HepG2 (cell line): ENCODE measurements at regions not wholly inside any gene's neighbourhood (a gene's known extent, or its start where the extent isn't known, plus 50 kb on each side); places are given as distances from the start of the nearest gene placed in this dataset.

ENCODE experiments used
- ATAC-seq: fragments of 200-7000 bp; cut with Tn5 transposase; 3 replicates; pipeline ENCODE4 v1.9.1; 2020; ENCODE audit warnings: mild to moderate bottlenecking, moderate library complexity
- BruUV-seq: library from RNA; stranded (reverse); fragments of 400-500 nt; replicated peaks from 2 replicates; lab custom pipeline; 2021; lab: Mats Ljungman, UMichigan
- CTCF ChIA-PET: fragments of 300-600 bp; formaldehyde crosslinking; extraction: SDS; loops from one replicate; lab custom pipeline; 2021; ENCODE audit warnings: low total read pairs, inconsistent platforms, low intra/inter-chr PET ratio; lab: Yijun Ruan, JAX
- POLR2A ChIA-PET: fragments of 350-600 bp; sonication (Branson Sonifier 250); formaldehyde crosslinking; loops from one replicate; lab custom pipeline; 2020; ENCODE audit warnings: antibody characterized with exemption, inconsistent platforms; lab: Yijun Ruan, JAX
- DNase-seq: peaks from one replicate; pipeline ENCODE4 v3.0.0-alpha.2; 2015; ENCODE audit warnings: low spot score
- FAIRE-seq: peaks from 3 replicates; lab custom pipeline; 2011; peaks lifted over from hg19 to GRCh38; lab: Jason Lieb, UNC
- H2AFZ ChIP-seq: one replicate; pipeline ENCODE4 v1.6.1; 2011; ENCODE audit warnings: low read length, inconsistent platforms
- H3K27ac ChIP-seq: fragments of 300-600 bp; 3 replicates; pipeline ENCODE4 v1.8.0; 2011; ENCODE audit warnings: mixed run types, mild to moderate bottlenecking, mixed read lengths, low read length, inconsistent platforms; ENCODE audit not compliant: insufficient read depth; ENCODE audit errors: extremely low read length
- H3K27me3 ChIP-seq, 2 experiments: fragments of 200-600 bp in 1 of 2; 2 replicates in 1 of 2; 3 replicates in 1 of 2; pipeline versions ENCODE4 v1.6.0 to v1.8.0; 2011; ENCODE audit warnings: low read length in 2 of 2, mild to moderate bottlenecking in 2 of 2, moderate library complexity in 2 of 2, inconsistent platforms in 1 of 2; ENCODE audit not compliant: insufficient read depth in 2 of 2, control insufficient read depth in 1 of 2
- H3K36me3 ChIP-seq, 2 experiments: fragments of 200-600 bp in 1 of 2; replicated peaks in 1 of 2; 2 replicates in 1 of 2; 3 replicates in 1 of 2; pipeline versions ENCODE4 v1.5.1 to v1.8.0; 2011; ENCODE audit warnings: low read length in 2 of 2, inconsistent platforms in 1 of 2; ENCODE audit not compliant: insufficient read depth in 2 of 2, control insufficient read depth in 1 of 2
- H3K4me1 ChIP-seq: 2 replicates; pipeline ENCODE4 v1.5.1; 2012; ENCODE audit warnings: low read length, inconsistent platforms; ENCODE audit not compliant: insufficient read depth
- H3K4me2 ChIP-seq: 2 replicates; pipeline ENCODE4 v1.6.0; 2011; ENCODE audit warnings: low read depth, low read length, inconsistent platforms
- H3K4me3 ChIP-seq, 3 experiments: fragments of 200-600 bp in 1 of 3; sonication (generic), shearing (Covaris generic) in 1 of 3; replicated peaks in 1 of 3; 2 replicates each; pipeline ENCODE4 v1.5.1; 2011 to 2016; ENCODE audit warnings: low read length in 3 of 3, inconsistent platforms in 2 of 3, low read depth in 2 of 3, mild to moderate bottlenecking in 2 of 3, control low read depth in 1 of 3, mixed read lengths in 1 of 3; ENCODE audit not compliant: insufficient read depth in 1 of 3
- H3K79me2 ChIP-seq: one replicate; pipeline ENCODE4 v1.6.1; 2011; ENCODE audit warnings: low read length, inconsistent platforms; ENCODE audit not compliant: insufficient read depth
- H3K9ac ChIP-seq: 2 replicates; pipeline ENCODE4 v1.6.0; 2011; ENCODE audit warnings: mild to moderate bottlenecking, low read depth, low read length, inconsistent platforms; ENCODE audit not compliant: insufficient read depth
- H3K9me3 ChIP-seq: 2 replicates; pipeline ENCODE4 v1.5.1; 2012; ENCODE audit warnings: mild to moderate bottlenecking, low read length
- H4K20me1 ChIP-seq: 2 replicates; pipeline ENCODE4 v1.6.0; 2011; ENCODE audit warnings: inconsistent platforms, mild to moderate bottlenecking, low read length, moderate library complexity; ENCODE audit not compliant: insufficient read depth
- MED8 ChIP-seq: sonication (generic); formaldehyde crosslinking; IDR thresholded peaks from 2 replicates; pipeline ENCODE4 v1.8.1; 2023; ENCODE audit warnings: mild to moderate bottlenecking, missing genetic modification reagents; ENCODE audit not compliant: insufficient replicate concordance
- PHB2 ChIP-seq: fragments of 450-650 bp; IDR thresholded peaks from 2 replicates; pipeline ENCODE4 v1.6.1; 2018; ENCODE audit not compliant: partially characterized antibody
- POGZ ChIP-seq: sonication (generic); formaldehyde crosslinking; IDR thresholded peaks from 2 replicates; pipeline ENCODE4 v1.4.0; 2020; ENCODE audit warnings: mild to moderate bottlenecking, missing genetic modification reagents
- TCF7L2 ChIP-seq: IDR thresholded peaks from 2 replicates; pipeline ENCODE4 v1.6.1; 2011; ENCODE audit warnings: mild to moderate bottlenecking, low read depth, low read length, moderate library complexity
- ZUFSP ChIP-seq: sonication (generic); formaldehyde crosslinking; IDR thresholded peaks from 2 replicates; pipeline ENCODE4 v1.9.0; 2021; ENCODE audit warnings: missing genetic modification reagents, mild to moderate bottlenecking, borderline replicate concordance
- whole genome bisulfite sequencing: methylation state at CpG from one replicate; pipeline ENCODE4 v1.1.6; 2017; ENCODE audit warnings: low lambda C conversion rate; 5-methylcytosine and 5-hydroxymethylcytosine counted together
- in situ Hi-C: cut with HindIII; loops from 2 replicates; pipeline ENCODE4 v1.10.0; 2017; ENCODE audit warnings: low pct_unique_long_range_greater_than_20kb; ENCODE audit not compliant: extremely low pct_ligation_motif_present
- intact Hi-C: fragments of 100-400 bp; cut with micrococcal nuclease; formaldehyde crosslinking; loops from one replicate; pipeline ENCODE4 v1.10.0; 2022; ENCODE audit not compliant: unreplicated experiment
- TF ChIP-seq, protein P1 (sequence below): sonication (generic); formaldehyde crosslinking; conservative IDR thresholded peaks from 2 replicates; pipeline ENCODE4 v1.4.0; 2020; ENCODE audit warnings: mild to moderate bottlenecking, missing genetic modification reagents, moderate library complexity
- TF ChIP-seq, protein P2 (sequence below): sonication (generic); formaldehyde crosslinking; IDR thresholded peaks from 2 replicates; pipeline ENCODE4 v1.5.0; 2020; ENCODE audit warnings: mild to moderate bottlenecking, missing genetic modification reagents
- TF ChIP-seq, protein P3 (sequence below): sonication (generic); formaldehyde crosslinking; IDR thresholded peaks from 2 replicates; pipeline ENCODE4 v1.5.0; 2020; ENCODE audit warnings: missing genetic modification reagents, mild to moderate bottlenecking, borderline replicate concordance
- TF ChIP-seq, protein P4 (sequence below), 2 experiments: fragments of 450-650 bp in 1 of 2; sonication (generic) in 1 of 2; formaldehyde crosslinking; IDR thresholded peaks; 2 replicates each; pipeline versions ENCODE4 v1.5.0 to v1.8.0; 2020 to 2022; ENCODE audit warnings: mild to moderate bottlenecking in 1 of 2, missing genetic modification reagents in 1 of 2
- TF ChIP-seq, protein P5 (sequence below): sonication (generic); formaldehyde crosslinking; IDR thresholded peaks from 2 replicates; pipeline ENCODE4 v1.4.0; 2020; ENCODE audit warnings: mild to moderate bottlenecking, missing genetic modification reagents

DNA sequence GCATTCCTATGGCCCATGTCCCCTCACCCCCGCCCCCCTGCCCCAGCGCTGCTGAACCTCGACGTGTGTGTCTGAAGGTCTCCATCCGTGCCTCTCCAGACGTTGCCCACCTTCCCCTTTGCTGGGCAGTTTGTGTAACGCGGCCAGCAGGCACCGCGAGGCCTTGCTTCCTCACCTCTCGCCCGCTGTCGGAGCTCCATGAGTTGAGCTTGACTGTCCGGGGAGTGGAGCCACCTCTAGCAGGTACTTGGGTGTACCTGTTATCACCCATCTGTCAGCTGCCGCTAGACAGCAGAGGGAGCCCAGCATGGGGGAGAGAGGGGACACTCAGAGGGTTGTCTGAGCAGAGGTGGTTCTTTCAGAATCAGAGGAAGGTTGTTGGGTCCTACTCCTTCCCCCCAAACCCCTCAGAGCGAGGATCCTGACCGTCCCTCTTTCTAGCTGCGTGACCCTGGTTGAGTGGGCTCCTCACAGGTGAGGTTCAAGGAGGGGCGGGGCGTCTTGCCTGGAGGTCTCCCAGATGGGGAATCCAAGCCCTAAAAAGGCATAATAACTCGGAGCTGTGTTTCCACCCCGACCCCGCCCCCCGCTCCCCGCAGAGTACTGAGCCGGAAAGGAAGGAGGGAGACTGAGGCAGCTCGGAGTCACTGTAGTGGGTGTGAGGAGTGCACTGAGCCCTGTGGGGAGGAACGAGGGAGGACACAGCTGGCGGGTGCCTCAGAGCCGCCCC, 184.7 kb downstream of the C9orf50 start:
- no peak overlapping the region for H3K27ac ChIP-seq
- no peak overlapping the region for H3K9ac ChIP-seq
- no peak overlapping the region for H2AFZ ChIP-seq
- intact Hi-C loops, result no loop called here
- 41% methylated on average over 27 of the region's 30 CpGs for WGBS
- CTCF ChIA-PET, result no interaction called here
- peaks cover 20% of the 10 kb centered on the region for H3K4me1 ChIP-seq
- no peaks in the 10 kb centered on the region for H3K36me3 ChIP-seq
- POLR2A ChIA-PET, result no interaction called here
- BruUV-seq, result no TSS peak
- no peak for DNase-seq
- H4K20me1 ChIP-seq, result no peaks in the 10 kb centered on the region
- peaks cover 9 to 63% of the 10 kb centered on the region in 2 experiments; a peak in 4 of 5 replicates for H3K27me3 ChIP-seq
- no peaks in the 10 kb centered on the region for H3K9me3 ChIP-seq
- H3K79me2 ChIP-seq, result no peaks in the 10 kb centered on the region
- H3K4me3 ChIP-seq, result no peak overlapping the region
- no peak for ATAC-seq
- in situ Hi-C loops, result no loop called here
- FAIRE-seq, result no peak
- H3K4me2 ChIP-seq, result no peak overlapping the region
- no peak for TF ChIP-seq TCF7L2
- TF ChIP-seq, protein P1, sequence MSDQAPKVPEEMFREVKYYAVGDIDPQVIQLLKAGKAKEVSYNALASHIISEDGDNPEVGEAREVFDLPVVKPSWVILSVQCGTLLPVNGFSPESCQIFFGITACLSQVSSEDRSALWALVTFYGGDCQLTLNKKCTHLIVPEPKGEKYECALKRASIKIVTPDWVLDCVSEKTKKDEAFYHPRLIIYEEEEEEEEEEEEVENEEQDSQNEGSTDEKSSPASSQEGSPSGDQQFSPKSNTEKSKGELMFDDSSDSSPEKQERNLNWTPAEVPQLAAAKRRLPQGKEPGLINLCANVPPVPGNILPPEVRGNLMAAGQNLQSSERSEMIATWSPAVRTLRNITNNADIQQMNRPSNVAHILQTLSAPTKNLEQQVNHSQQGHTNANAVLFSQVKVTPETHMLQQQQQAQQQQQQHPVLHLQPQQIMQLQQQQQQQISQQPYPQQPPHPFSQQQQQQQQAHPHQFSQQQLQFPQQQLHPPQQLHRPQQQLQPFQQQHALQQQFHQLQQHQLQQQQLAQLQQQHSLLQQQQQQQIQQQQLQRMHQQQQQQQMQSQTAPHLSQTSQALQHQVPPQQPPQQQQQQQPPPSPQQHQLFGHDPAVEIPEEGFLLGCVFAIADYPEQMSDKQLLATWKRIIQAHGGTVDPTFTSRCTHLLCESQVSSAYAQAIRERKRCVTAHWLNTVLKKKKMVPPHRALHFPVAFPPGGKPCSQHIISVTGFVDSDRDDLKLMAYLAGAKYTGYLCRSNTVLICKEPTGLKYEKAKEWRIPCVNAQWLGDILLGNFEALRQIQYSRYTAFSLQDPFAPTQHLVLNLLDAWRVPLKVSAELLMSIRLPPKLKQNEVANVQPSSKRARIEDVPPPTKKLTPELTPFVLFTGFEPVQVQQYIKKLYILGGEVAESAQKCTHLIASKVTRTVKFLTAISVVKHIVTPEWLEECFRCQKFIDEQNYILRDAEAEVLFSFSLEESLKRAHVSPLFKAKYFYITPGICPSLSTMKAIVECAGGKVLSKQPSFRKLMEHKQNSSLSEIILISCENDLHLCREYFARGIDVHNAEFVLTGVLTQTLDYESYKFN (CRISPR knock-in tag), result no peak
- TF ChIP-seq ZUFSP, result no peak
- TF ChIP-seq, protein P2, sequence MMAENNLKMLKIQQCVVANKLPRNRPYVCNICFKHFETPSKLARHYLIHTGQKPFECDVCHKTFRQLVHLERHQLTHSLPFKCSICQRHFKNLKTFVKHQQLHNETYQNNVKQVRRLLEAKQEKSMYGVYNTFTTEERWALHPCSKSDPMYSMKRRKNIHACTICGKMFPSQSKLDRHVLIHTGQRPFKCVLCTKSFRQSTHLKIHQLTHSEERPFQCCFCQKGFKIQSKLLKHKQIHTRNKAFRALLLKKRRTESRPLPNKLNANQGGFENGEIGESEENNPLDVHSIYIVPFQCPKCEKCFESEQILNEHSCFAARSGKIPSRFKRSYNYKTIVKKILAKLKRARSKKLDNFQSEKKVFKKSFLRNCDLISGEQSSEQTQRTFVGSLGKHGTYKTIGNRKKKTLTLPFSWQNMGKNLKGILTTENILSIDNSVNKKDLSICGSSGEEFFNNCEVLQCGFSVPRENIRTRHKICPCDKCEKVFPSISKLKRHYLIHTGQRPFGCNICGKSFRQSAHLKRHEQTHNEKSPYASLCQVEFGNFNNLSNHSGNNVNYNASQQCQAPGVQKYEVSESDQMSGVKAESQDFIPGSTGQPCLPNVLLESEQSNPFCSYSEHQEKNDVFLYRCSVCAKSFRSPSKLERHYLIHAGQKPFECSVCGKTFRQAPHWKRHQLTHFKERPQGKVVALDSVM (CRISPR knock-in tag), result no peak
- no peak for TF ChIP-seq MED8 (CRISPR knock-in tag)
- TF ChIP-seq, protein P3, sequence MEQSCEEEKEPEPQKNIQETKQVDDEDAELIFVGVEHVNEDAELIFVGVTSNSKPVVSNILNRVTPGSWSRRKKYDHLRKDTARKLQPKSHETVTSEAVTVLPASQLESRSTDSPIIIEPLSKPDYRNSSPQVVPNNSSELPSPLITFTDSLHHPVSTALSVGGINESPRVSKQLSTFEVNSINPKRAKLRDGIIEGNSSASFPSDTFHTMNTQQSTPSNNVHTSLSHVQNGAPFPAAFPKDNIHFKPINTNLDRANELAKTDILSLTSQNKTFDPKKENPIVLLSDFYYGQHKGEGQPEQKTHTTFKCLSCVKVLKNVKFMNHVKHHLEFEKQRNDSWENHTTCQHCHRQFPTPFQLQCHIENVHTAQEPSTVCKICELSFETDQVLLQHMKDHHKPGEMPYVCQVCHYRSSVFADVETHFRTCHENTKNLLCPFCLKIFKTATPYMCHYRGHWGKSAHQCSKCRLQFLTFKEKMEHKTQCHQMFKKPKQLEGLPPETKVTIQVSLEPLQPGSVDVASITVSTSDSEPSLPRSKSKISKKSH (CRISPR knock-in tag), result no peak
- TF ChIP-seq, protein P4, sequence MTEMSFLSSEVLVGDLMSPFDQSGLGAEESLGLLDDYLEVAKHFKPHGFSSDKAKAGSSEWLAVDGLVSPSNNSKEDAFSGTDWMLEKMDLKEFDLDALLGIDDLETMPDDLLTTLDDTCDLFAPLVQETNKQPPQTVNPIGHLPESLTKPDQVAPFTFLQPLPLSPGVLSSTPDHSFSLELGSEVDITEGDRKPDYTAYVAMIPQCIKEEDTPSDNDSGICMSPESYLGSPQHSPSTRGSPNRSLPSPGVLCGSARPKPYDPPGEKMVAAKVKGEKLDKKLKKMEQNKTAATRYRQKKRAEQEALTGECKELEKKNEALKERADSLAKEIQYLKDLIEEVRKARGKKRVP (CRISPR knock-in tag; IDR thresholded peaks at IDR 0.05), result no peak
- TF ChIP-seq, protein P5, sequence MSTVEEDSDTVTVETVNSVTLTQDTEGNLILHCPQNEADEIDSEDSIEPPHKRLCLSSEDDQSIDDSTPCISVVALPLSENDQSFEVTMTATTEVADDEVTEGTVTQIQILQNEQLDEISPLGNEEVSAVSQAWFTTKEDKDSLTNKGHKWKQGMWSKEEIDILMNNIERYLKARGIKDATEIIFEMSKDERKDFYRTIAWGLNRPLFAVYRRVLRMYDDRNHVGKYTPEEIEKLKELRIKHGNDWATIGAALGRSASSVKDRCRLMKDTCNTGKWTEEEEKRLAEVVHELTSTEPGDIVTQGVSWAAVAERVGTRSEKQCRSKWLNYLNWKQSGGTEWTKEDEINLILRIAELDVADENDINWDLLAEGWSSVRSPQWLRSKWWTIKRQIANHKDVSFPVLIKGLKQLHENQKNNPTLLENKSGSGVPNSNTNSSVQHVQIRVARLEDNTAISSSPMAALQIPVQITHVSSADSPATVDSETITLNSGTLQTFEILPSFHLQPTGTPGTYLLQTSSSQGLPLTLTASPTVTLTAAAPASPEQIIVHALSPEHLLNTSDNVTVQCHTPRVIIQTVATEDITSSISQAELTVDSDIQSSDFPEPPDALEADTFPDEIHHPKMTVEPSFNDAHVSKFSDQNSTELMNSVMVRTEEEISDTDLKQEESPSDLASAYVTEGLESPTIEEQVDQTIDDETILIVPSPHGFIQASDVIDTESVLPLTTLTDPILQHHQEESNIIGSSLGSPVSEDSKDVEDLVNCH (CRISPR knock-in tag), result no peak
- TF ChIP-seq PHB2, result no peak
- TF ChIP-seq POGZ (CRISPR knock-in tag), result no peak
